ENCODE measurements at regions not wholly inside any gene's neighbourhood (a gene's known extent, or its start where the extent isn't known, plus 50 kb on each side); places are given as distances from the start of the nearest gene placed in this dataset.

DNA sequence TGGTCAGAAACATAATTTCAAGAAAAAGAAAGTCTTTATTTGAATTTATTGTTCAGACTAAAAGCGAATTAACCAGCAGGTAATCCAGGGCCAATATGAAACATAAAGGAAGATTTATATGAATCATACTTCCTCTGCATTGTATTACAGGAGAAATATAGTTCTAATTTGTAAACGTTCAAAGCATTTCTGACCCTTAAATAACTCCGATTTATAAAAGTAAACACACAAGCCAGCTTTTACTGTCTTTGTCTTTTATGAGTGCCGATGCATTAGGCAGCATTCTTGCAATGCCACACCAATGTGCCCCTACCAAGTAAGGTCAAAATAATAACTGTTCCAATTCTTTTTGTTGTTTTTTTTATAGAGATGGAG, 118.8 kb upstream of the RBBP8 start:
- TF ChIP-seq EZH2phosphoT487 (IDR thresholded peaks at IDR 0.05; ENCODE audit: borderline replicate concordance): no peak
- TF ChIP-seq, protein P1, sequence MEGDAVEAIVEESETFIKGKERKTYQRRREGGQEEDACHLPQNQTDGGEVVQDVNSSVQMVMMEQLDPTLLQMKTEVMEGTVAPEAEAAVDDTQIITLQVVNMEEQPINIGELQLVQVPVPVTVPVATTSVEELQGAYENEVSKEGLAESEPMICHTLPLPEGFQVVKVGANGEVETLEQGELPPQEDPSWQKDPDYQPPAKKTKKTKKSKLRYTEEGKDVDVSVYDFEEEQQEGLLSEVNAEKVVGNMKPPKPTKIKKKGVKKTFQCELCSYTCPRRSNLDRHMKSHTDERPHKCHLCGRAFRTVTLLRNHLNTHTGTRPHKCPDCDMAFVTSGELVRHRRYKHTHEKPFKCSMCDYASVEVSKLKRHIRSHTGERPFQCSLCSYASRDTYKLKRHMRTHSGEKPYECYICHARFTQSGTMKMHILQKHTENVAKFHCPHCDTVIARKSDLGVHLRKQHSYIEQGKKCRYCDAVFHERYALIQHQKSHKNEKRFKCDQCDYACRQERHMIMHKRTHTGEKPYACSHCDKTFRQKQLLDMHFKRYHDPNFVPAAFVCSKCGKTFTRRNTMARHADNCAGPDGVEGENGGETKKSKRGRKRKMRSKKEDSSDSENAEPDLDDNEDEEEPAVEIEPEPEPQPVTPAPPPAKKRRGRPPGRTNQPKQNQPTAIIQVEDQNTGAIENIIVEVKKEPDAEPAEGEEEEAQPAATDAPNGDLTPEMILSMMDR (conservative IDR thresholded peaks at IDR 0.05; ENCODE audit: low read length): no peak
